ENCODE measurements at regions not wholly inside any gene's neighbourhood (a gene's known extent, or its start where the extent isn't known, plus 50 kb on each side); places are given as distances from the start of the nearest gene placed in this dataset.
"Not testable (repeated sequence)": the region's sequence is repeated elsewhere in the genome, so short reads cannot be mapped to it uniquely, and the experiment has no call there.

GRCh38 chr9:94437128-94437527 is 108.7 kb upstream of the NUTM2F start:
- H3K9me3 ChIP-seq; DNase-seq; H3K27ac ChIP-seq; H3K4me1 ChIP-seq; intact Hi-C loops (cut with DNase I); H3K27me3 ChIP-seq; H3K4me3 ChIP-seq (replicated peaks in 1 of 3); H3K36me3 ChIP-seq: not testable (repeated sequence)
- no CpG with 5 or more reads among the region's 2 CpGs for WGBS, 2 donors

DNA sequence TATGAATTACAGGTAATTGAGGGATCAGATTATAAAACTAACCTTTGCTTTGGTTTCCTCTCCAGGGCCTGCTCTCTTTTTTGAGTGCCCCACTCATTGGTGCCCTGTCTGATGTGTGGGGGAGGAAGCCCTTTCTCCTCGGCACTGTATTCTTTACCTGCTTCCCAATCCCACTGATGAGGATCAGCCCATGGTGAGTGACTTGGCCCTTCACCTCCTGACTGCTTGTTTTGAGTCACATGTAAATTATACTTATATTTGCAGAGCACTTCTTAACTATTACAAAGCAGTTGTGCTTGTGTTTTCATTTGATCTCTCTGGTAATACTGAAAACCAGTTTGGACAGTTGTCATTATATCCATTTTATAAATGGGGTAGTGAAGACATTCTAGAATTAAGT is 109.9 kb upstream of the NUTM2F start:
- H3K27me3 ChIP-seq; DNase-seq; H3K4me3 ChIP-seq (replicated peaks in 1 of 3); intact Hi-C loops (cut with DNase I); H3K27ac ChIP-seq; H3K4me1 ChIP-seq; H3K9me3 ChIP-seq; H3K36me3 ChIP-seq: not testable (repeated sequence)
- WGBS, 2 donors: 80 to 100% methylated on average over 1 of the region's 1 CpG

DNA sequence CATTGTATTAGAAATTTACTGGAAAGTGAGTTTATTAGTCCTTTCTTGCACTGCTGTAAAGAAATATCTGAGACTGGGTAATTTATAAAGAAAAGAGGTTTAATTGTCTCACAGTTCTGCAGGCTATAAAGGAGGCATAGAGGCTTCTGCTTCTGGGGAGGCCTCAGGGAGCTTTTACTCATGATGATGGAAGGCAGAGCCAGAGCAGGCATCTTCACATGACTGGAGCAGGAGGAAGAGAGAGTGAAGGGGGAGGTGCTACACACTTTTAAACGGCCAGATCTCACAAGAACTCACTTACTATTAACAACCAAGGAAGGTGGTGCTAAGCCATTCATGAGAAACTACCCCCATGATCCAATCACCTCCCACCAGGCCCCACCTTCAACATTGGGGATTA is 112.7 kb upstream of the NUTM2F start:
- H3K4me1 ChIP-seq: peaks cover 5 to 14% of the 10 kb centered on the region in 2 donors
- DNase-seq; H3K9me3 ChIP-seq; intact Hi-C loops (cut with DNase I); H3K4me3 ChIP-seq (replicated peaks in 1 of 3); H3K27ac ChIP-seq; H3K27me3 ChIP-seq; H3K36me3 ChIP-seq: not testable (repeated sequence)
- 18 to 26% methylated on average over 1 of the region's 1 CpG for WGBS, 2 donors

DNA sequence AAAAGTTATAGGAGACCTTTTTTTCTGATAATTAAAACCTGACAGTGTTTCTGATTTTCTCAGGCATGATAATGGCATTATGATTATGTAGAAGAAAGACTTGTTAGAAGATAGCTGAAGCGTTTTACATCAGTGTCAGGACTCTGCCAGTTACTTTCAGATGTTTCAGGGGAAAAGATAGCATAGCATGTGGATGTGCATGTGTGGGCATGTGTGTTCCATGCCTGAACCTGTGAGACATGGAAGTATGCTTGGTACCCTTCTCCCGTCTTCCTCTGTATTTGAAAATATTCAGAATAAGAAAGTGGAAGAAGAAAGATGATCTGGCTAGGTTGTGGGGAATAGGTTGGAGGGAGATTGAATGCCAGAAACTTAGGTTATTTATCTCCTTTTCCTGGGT is 113.1 kb upstream of the PCAT7 start:
- intact Hi-C loops (cut with DNase I): no loop called here
- TF ChIP-seq, protein P1, sequence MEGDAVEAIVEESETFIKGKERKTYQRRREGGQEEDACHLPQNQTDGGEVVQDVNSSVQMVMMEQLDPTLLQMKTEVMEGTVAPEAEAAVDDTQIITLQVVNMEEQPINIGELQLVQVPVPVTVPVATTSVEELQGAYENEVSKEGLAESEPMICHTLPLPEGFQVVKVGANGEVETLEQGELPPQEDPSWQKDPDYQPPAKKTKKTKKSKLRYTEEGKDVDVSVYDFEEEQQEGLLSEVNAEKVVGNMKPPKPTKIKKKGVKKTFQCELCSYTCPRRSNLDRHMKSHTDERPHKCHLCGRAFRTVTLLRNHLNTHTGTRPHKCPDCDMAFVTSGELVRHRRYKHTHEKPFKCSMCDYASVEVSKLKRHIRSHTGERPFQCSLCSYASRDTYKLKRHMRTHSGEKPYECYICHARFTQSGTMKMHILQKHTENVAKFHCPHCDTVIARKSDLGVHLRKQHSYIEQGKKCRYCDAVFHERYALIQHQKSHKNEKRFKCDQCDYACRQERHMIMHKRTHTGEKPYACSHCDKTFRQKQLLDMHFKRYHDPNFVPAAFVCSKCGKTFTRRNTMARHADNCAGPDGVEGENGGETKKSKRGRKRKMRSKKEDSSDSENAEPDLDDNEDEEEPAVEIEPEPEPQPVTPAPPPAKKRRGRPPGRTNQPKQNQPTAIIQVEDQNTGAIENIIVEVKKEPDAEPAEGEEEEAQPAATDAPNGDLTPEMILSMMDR (IDR thresholded peaks at IDR 0.05): no peak
- TF ChIP-seq POLR2A (IDR thresholded peaks at IDR 0.05): no peak
- Histone ChIP-seq H3K4me1 (peaks cover 5 to 14% of the 10 kb centered on the region in 2 donors), H3K27me3 (no peaks in the 10 kb centered on the region), H3K4me3 (replicated peaks in 1 of 3) (no peak overlapping the region), H3K36me3 (peaks cover 0 to 7% of the 10 kb centered on the region in 2 donors), H3K27ac (no peak overlapping the region), H3K9me3 (no peaks in the 10 kb centered on the region)
- DNase-seq: no peak
- 95 to 100% methylated on average over 2 of the region's 2 CpGs for WGBS, 2 donors

- Histone ChIP-seq H3K27me3 (no peaks in the 10 kb centered on the region), H3K36me3 (peaks cover 0 to 7% of the 10 kb centered on the region in 2 donors), H3K9me3 (no peaks in the 10 kb centered on the region), H3K4me3 (replicated peaks in 1 of 3) (no peak overlapping the region), H3K4me1 (peaks cover 5 to 14% of the 10 kb centered on the region in 2 donors), H3K27ac (no peak overlapping the region)
- TF ChIP-seq, protein P1 (IDR thresholded peaks at IDR 0.05): no peak
- no peak for TF ChIP-seq POLR2A (IDR thresholded peaks at IDR 0.05)
- DNase-seq: no peak
- intact Hi-C loops (cut with DNase I): no loop called here
- 74 to 80% methylated on average over 6 of the region's 6 CpGs for WGBS, 2 donors
Observed at GRCh38 chr9:94443032-94443722, 111.7 kb upstream of the PCAT7 start.

GRCh38 chr9:94445863-94446262 is 109.0 kb upstream of the PCAT7 start:
- 21 to 35% methylated on average over 2 of the region's 2 CpGs for WGBS, 2 donors
- peak; percentile 39 to 43 for DNase-seq
- no peak overlapping the region for H3K4me3 ChIP-seq (replicated peaks in 1 of 3)
- peaks cover 5 to 7% of the 10 kb centered on the region in 2 donors for H3K36me3 ChIP-seq
- intact Hi-C loops (cut with DNase I): no loop called here
- H3K9me3 ChIP-seq: no peaks in the 10 kb centered on the region
- no peak for TF ChIP-seq POLR2A (IDR thresholded peaks at IDR 0.05)
- TF ChIP-seq, protein P1 (IDR thresholded peaks at IDR 0.05): no peak
- peaks cover 5 to 14% of the 10 kb centered on the region in 2 donors for H3K4me1 ChIP-seq
- no peak overlapping the region for H3K27ac ChIP-seq
- H3K27me3 ChIP-seq: no peaks in the 10 kb centered on the region
